Mucosa of rectum (tissue), 2 donors: ENCODE measurements at regions not wholly inside any gene's neighbourhood (a gene's known extent, or its start where the extent isn't known, plus 50 kb on each side); places are given as distances from the start of the nearest gene placed in this dataset.
A peak's percentile ranks its signal among the peaks of the same experiment; 100 is the strongest.
"Not testable (repeated sequence)": the region's sequence is repeated elsewhere in the genome, so short reads cannot be mapped to it uniquely, and the experiment has no call there.

Source experiments
- H3K27ac ChIP-seq, 2 donors: one replicate each; pipeline ENCODE4 v1.7.0; 2013; ENCODE audit warnings: inconsistent platforms in 2 of 2, low read depth in 2 of 2, low read length in 2 of 2
- H3K27me3 ChIP-seq, 2 donors: one replicate each; pipeline ENCODE4 v1.7.0; 2013; ENCODE audit warnings: low read length in 2 of 2; ENCODE audit not compliant: control insufficient read depth in 2 of 2, insufficient read depth in 2 of 2
- H3K36me3 ChIP-seq, 2 donors: one replicate each; pipeline ENCODE4 v1.7.0; 2013; ENCODE audit warnings: low read length in 2 of 2; ENCODE audit not compliant: control insufficient read depth in 2 of 2, insufficient read depth in 2 of 2
- H3K4me1 ChIP-seq, 2 donors: one replicate each; pipeline ENCODE4 v1.7.0; 2013; ENCODE audit warnings: low read length in 2 of 2, mild to moderate bottlenecking in 1 of 2; ENCODE audit not compliant: control insufficient read depth in 2 of 2, insufficient read depth in 2 of 2
- H3K4me3 ChIP-seq, 2 donors: one replicate each; pipeline ENCODE4 v1.7.0; 2013; ENCODE audit warnings: low read length in 2 of 2
- H3K9ac ChIP-seq, 2 donors: one replicate each; pipeline ENCODE4 v1.7.0; 2013; ENCODE audit warnings: low read length in 2 of 2, low read depth in 1 of 2, mild to moderate bottlenecking in 1 of 2
- H3K9me3 ChIP-seq, 2 donors: one replicate each; pipeline ENCODE4 v1.7.0; 2013; ENCODE audit warnings: low read length in 2 of 2; ENCODE audit not compliant: control insufficient read depth in 2 of 2
- donor health status: healthy.
- donor health status: Normal muscosa, but diverticular disease.

DNA sequence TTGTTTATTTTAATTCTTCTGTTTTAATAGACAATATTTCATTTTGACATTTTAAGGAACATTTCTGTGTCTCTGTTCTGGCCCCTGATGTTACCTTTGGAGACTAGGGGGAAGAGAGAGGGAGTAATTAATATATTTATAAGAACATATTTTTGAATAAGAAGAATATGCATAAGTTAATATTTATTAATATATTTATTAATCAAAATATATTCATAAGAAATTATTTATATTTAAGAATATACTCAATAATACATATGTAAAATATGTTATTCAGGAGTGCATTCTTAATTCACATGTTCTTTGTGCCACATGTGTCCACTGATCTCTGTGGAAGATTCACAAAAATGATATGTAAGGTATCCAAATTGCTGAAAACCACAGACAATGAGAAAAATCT lies 1687.7 kb downstream of the SPATA31A7 start:
- H3K9me3 ChIP-seq, result not testable (repeated sequence)

DNA sequence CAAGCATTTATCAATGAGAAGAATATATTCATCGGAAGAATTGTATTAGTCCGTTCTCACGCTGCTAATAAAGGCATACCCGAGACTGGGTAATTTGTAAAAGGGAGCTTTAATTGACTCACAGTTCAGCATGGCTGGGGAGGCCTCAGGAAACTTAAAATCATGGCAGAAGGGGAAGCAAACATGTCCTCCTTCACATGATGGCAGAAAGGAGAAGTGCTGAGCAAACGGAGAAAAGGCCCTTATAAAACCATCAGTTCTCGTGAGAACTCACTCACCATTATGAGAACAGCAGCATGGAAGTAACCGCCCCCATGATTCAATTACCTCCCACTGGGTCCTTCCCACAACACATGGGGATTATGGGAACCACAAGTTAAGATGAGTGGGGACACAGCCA lies 1688.2 kb downstream of the SPATA31A7 start:
- not testable (repeated sequence) for H3K27me3 ChIP-seq, H3K4me1 ChIP-seq, H3K27ac ChIP-seq, H3K9me3 ChIP-seq, H3K36me3 ChIP-seq, H3K4me3 ChIP-seq, H3K9ac ChIP-seq

More for the DNA sequence above, 1687.7 kb downstream of the SPATA31A7 start:
- not testable (repeated sequence) for H3K27me3 ChIP-seq, H3K27ac ChIP-seq, H3K4me1 ChIP-seq, H3K4me3 ChIP-seq, H3K9ac ChIP-seq, H3K36me3 ChIP-seq

DNA sequence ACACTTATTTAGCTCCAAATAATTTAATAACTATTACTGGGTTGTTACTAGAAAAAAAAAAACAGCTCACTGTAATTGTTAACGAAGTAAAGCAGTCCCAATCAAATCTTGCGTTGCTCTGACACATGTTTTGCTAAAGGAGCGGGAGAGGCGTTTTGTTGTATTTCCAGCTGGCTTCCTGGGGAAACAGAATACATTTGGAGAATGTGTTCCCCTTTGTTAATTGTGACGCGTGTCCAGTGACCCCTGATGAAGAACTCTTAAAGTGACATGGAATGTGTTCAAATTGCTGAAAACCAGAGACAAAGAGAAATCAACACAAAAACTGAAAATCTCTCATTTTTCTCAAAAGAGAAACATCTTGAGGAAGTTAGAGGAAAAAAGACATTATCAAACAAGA lies 1690.6 kb downstream of the SPATA31A7 start:
- H3K27ac ChIP-seq, H3K27me3 ChIP-seq, H3K4me1 ChIP-seq, H3K9me3 ChIP-seq, H3K4me3 ChIP-seq, H3K9ac ChIP-seq, H3K36me3 ChIP-seq: not testable (repeated sequence)

DNA sequence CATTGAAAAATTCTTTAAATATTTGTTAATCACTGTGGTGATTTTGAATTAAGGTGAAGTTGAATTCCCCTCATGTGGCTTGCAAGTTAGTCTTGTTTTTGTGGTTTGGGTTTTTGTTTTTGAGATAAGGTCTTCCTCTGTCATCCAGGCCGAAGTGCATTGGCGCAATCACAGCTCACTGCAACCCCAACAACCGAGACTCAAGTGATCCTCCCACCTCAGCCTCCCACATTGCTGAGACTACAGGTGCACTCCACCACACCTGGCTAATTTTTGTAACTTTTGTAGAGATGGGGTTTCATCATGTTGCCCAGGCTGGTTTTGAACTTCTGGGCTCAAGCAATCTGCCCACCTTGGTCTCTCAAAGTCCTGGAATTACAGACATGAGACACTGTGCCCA lies 1691.1 kb downstream of the SPATA31A7 start:
- H3K9me3 ChIP-seq, H3K27me3 ChIP-seq, H3K4me3 ChIP-seq, H3K27ac ChIP-seq, H3K9ac ChIP-seq, H3K36me3 ChIP-seq, H3K4me1 ChIP-seq: not testable (repeated sequence)

DNA sequence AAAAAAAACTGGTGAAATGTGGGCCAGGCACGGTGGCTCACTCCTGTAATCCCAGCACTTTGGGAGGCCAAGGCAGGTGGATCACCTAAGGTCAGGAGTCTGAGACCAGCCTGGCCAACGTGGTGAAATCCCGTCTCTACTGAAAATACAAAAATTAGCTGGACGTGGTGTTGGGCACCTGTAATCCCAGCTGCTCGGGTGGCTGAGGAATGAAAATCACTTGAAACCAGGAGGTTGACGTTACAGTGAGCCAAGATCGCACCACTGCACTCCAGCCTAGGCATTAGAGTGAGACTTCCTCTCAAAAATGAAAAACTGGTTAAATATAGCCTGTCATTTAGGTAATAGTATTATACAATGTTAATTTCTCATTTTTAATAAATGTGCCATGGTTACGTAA lies 1692.0 kb downstream of the SPATA31A7 start:
- H3K9ac ChIP-seq, H3K36me3 ChIP-seq, H3K27ac ChIP-seq, H3K4me3 ChIP-seq, H3K4me1 ChIP-seq, H3K27me3 ChIP-seq, H3K9me3 ChIP-seq: not testable (repeated sequence)

DNA sequence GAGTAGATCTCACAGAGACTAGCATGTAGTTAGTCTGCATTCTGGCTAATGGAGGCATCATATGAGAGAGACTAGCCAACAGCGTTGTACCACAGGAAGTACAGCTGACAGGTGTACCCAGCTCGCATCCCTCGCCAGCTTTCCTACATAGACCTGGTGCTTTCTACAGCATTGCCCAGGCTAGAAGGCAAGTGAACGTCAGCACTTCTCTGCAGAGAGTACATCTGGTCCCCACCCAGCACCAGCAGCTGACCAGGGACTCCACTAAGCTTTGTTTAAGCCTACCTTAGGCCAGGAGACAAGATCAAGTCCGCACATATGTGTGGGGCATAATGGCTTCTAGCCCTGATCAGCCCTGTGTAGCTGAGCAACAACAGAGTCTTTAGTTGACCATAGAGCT lies 1692.9 kb downstream of the SPATA31A7 start:
- not testable (repeated sequence) for H3K27ac ChIP-seq, H3K27me3 ChIP-seq, H3K36me3 ChIP-seq, H3K9me3 ChIP-seq, H3K4me3 ChIP-seq, H3K4me1 ChIP-seq, H3K9ac ChIP-seq

DNA sequence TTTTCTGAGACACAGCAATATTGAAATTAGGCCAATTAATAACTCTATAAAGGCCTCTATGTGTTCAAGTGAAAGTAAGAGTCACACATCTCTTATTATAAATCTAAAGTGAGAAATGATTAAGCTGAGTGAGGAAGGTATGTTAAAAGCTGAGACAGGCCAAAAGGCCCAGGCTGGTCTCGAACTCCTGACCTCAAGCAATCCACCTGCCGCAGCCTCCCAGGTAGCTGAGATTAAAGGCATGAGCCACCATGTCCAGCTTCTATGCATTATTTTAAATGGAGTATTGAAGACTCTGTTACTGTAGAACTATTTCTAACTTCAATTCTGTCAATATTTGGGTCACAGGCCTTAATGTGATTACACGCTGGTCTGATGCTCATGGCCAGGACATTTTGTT lies 1706.9 kb downstream of the SPATA31A7 start:
- H3K4me3 ChIP-seq, H3K27ac ChIP-seq, H3K27me3 ChIP-seq, H3K9me3 ChIP-seq, H3K36me3 ChIP-seq, H3K9ac ChIP-seq, H3K4me1 ChIP-seq: not testable (repeated sequence)

DNA sequence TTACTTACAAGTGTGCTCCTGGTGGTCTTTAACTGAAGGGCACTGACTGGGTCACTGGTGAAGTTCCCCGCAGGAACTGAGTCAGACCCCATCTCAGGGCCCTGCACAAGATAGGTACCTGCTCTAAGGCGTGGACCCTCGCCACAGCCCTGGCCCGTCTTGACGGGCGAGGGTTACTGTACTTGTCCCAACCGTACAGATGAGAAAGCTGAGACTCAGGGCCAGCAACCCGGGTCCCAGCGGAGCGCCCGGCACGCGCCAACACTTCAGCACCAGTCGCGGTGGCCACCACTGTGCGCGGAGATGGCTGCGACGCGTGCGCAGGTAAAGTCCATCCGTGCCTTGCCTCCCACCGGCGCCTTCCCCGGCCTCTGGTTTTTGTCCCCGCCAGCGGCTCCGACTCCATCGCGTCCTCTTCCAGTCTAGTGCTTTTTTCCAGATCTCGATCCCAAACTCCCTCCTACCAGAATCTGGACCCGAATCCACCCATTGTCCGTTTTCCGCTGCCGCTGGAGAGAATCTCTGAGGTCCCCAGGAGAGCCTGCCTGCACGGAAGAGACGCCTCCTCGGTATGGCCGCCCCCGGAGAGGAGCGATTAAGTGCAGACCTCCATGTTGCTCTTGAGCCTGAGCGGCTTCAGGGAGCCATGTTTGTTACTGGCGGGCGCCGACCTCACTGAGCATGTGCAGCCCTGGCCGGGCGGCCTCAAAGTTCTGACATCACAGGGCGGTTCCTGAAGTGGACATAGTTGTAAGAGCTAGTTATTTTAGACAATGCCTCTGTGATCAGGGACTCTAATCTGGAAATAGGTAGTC lies 1707.8 kb downstream of the SPATA31A7 start:
- H3K36me3 ChIP-seq, H3K4me1 ChIP-seq, H3K27me3 ChIP-seq, H3K9me3 ChIP-seq: not testable (repeated sequence)
- H3K27ac ChIP-seq, result peak overlapping the region in 1 of 2 donors; percentile 58
- peak overlapping the region; percentile 26 to 68 for H3K9ac ChIP-seq
- peak overlapping the region; percentile 63 to 68 for H3K4me3 ChIP-seq

DNA sequence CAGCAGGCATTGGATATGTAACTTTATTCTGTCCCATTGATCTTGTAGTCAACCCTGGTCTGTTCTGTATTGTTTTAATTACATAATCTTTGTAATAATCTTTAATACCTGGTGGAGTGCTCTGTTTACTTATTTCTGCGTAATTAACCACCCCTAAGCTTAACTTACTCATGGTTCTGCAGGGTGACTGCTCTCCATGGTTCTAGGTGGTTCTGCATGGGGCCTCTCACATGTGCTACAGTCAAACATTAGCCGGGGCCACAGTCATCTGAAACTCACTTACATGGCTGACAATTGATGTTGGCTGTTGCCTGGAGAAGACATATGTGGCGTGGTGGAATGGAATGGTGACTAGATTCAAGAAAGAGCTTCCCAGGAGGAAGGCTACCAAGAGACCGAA lies 1709.8 kb downstream of the SPATA31A7 start:
- not testable (repeated sequence) for H3K36me3 ChIP-seq, H3K9ac ChIP-seq, H3K4me1 ChIP-seq, H3K9me3 ChIP-seq, H3K27me3 ChIP-seq, H3K27ac ChIP-seq, H3K4me3 ChIP-seq

DNA sequence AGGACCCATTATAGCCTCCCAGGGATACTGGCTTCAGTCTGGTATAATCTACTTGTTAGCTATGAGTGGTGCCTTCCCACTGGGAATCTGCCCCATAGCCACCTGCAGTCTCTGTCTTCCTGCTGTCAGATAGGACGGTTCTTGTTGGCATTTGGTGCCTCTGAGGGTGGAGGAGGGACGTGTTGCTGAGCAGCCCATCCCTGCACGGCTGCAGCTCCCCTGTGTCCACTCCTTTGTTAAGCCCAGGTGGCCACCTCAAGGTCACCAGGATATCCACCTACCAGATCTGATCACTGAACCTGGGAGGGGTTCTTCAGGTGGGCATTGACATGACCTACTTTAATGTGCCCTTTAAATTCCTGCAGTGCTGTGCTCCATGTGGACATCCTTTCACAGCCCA lies 1714.2 kb downstream of the SPATA31A7 start:
- not testable (repeated sequence) for H3K9me3 ChIP-seq, H3K27ac ChIP-seq, H3K4me3 ChIP-seq, H3K4me1 ChIP-seq, H3K36me3 ChIP-seq, H3K27me3 ChIP-seq, H3K9ac ChIP-seq

DNA sequence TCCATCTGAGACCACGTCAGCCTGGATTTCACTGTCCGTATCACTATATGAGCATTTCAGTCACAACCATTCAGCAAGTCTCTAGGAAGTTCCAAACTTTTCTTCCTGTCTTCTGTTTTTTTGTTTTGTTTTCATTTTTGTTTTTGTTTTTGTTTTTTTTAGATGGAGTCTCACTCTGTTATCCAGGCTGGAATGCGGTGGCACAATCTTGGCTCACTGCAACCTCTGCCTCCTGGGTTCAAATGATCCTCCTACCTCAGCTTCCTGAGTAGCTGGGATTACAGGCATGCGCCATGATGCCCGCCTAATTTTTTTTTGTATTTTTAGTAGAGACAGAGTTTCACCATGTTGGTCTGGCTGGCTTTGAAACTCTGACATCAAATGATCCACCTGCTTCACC lies 1715.9 kb downstream of the SPATA31A7 start:
- H3K4me3 ChIP-seq, H3K9me3 ChIP-seq, H3K9ac ChIP-seq, H3K36me3 ChIP-seq, H3K27ac ChIP-seq, H3K4me1 ChIP-seq, H3K27me3 ChIP-seq: not testable (repeated sequence)
